NB4 (cell line): ENCODE measurements at regions not wholly inside any gene's neighbourhood (a gene's known extent, or its start where the extent isn't known, plus 50 kb on each side); places are given as distances from the start of the nearest gene placed in this dataset.

Experiments used
- DNase-seq: peaks from one replicate; pipeline ENCODE4 v3.0.0; 2010; ENCODE audit warnings: low read depth
- H3K4me3 ChIP-seq: one replicate; pipeline ENCODE4 v1.5.1; 2011; ENCODE audit warnings: mild to moderate bottlenecking, low read depth, low read length, moderate library complexity
- CTCF ChIP-seq: IDR thresholded peaks from one replicate; pipeline ENCODE4 v1.5.1; 2012; ENCODE audit warnings: low read depth, low read length
- MAX ChIP-seq: IDR thresholded peaks from 2 replicates; pipeline ENCODE4 v1.6.1; 2011; ENCODE audit warnings: low read depth, low read length
- MYC ChIP-seq: IDR thresholded peaks from 2 replicates; pipeline ENCODE4 v1.6.1; 2011; ENCODE audit warnings: low read depth, low read length
- POLR2A ChIP-seq: IDR thresholded peaks from 2 replicates; pipeline ENCODE4 v1.6.1; 2011; ENCODE audit warnings: mild to moderate bottlenecking; ENCODE audit not compliant: insufficient read length; ENCODE audit errors: extremely low read depth

- DNase-seq: no peak
- TF ChIP-seq MYC: no peak
- no peak for TF ChIP-seq POLR2A
- TF ChIP-seq CTCF: no peak
- no peak for TF ChIP-seq MAX
- no peak overlapping the region for H3K4me3 ChIP-seq
These were observed 155.9 kb upstream of the RBM19 start for GRCh38 chr12:114122016-114122415.

- H3K4me3 ChIP-seq: no peak overlapping the region
- DNase-seq: no peak
- TF ChIP-seq POLR2A (no peak), MYC (no peak), CTCF (no peak), MAX (no peak)
These were observed 153.2 kb upstream of the RBM19 start for GRCh38 chr12:114119316-114119715.

- no peak for DNase-seq
- H3K4me3 ChIP-seq: no peak overlapping the region
- TF ChIP-seq POLR2A: no peak
- no peak for TF ChIP-seq MAX
- TF ChIP-seq MYC: no peak
- TF ChIP-seq CTCF: no peak
These were observed 130.3 kb upstream of the RBM19 start for GRCh38 chr12:114096461-114096860.

GRCh38 chr12:114093520-114093919, 127.4 kb upstream of the RBM19 start:
- H3K4me3 ChIP-seq: no peak overlapping the region
- no peak for TF ChIP-seq MYC
- no peak for TF ChIP-seq POLR2A
- no peak for TF ChIP-seq MAX
- no peak for TF ChIP-seq CTCF
- no peak for DNase-seq

GRCh38 chr12:114092981-114093380, 126.9 kb upstream of the RBM19 start:
- TF ChIP-seq MAX (no peak), CTCF (no peak), POLR2A (no peak)

GRCh38 chr12:114090211-114090610, 124.1 kb upstream of the RBM19 start:
- TF ChIP-seq POLR2A (no peak), MYC (no peak), MAX (no peak), CTCF (no peak)

More at GRCh38 chr12:114092981-114093380, 126.9 kb upstream of the RBM19 start:
- no peak for DNase-seq
- H3K4me3 ChIP-seq: no peak overlapping the region

More at GRCh38 chr12:114090211-114090610, 124.1 kb upstream of the RBM19 start:
- H3K4me3 ChIP-seq: no peak overlapping the region
- no peak for DNase-seq
